HL-60 (cell line): ENCODE measurements at regions not wholly inside any gene's neighbourhood (a gene's known extent, or its start where the extent isn't known, plus 50 kb on each side); places are given as distances from the start of the nearest gene placed in this dataset.

Experiments used
- CTCF ChIP-seq: IDR thresholded peaks from one replicate; pipeline ENCODE4 v1.5.1; 2011; ENCODE audit warnings: low read length, control low read depth, inconsistent platforms; ENCODE audit not compliant: insufficient read depth
- GABPA ChIP-seq: IDR thresholded peaks from 2 replicates; pipeline ENCODE4 v1.6.1; 2012; ENCODE audit warnings: low read depth
- POLR2AphosphoS5 ChIP-seq: IDR thresholded peaks from 2 replicates; pipeline ENCODE4 v1.6.1; 2012; ENCODE audit warnings: low read depth
- SPI1 ChIP-seq: IDR thresholded peaks from 2 replicates; pipeline ENCODE4 v1.6.1; 2012; ENCODE audit warnings: low read depth, mild to moderate bottlenecking, borderline replicate concordance
- TF ChIP-seq, protein P1 (sequence below): IDR thresholded peaks from 2 replicates; pipeline ENCODE4 v1.6.1; 2012; ENCODE audit warnings: low read depth; ENCODE audit not compliant: insufficient replicate concordance

- TF ChIP-seq CTCF: no peak
- TF ChIP-seq SPI1: no peak
- TF ChIP-seq, protein P1, sequence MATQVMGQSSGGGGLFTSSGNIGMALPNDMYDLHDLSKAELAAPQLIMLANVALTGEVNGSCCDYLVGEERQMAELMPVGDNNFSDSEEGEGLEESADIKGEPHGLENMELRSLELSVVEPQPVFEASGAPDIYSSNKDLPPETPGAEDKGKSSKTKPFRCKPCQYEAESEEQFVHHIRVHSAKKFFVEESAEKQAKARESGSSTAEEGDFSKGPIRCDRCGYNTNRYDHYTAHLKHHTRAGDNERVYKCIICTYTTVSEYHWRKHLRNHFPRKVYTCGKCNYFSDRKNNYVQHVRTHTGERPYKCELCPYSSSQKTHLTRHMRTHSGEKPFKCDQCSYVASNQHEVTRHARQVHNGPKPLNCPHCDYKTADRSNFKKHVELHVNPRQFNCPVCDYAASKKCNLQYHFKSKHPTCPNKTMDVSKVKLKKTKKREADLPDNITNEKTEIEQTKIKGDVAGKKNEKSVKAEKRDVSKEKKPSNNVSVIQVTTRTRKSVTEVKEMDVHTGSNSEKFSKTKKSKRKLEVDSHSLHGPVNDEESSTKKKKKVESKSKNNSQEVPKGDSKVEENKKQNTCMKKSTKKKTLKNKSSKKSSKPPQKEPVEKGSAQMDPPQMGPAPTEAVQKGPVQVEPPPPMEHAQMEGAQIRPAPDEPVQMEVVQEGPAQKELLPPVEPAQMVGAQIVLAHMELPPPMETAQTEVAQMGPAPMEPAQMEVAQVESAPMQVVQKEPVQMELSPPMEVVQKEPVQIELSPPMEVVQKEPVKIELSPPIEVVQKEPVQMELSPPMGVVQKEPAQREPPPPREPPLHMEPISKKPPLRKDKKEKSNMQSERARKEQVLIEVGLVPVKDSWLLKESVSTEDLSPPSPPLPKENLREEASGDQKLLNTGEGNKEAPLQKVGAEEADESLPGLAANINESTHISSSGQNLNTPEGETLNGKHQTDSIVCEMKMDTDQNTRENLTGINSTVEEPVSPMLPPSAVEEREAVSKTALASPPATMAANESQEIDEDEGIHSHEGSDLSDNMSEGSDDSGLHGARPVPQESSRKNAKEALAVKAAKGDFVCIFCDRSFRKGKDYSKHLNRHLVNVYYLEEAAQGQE: no peak
- no peak for TF ChIP-seq POLR2AphosphoS5
- no peak for TF ChIP-seq GABPA
Observed at GRCh38 chr10:129331207-129331838, 135.7 kb upstream of the MGMT start.
